Nephron (organoid): ENCODE measurements at regions not wholly inside any gene's neighbourhood (a gene's known extent, or its start where the extent isn't known, plus 50 kb on each side); places are given as distances from the start of the nearest gene placed in this dataset.

ENCODE experiments used
- H3K27ac Mint-ChIP-seq, 3 experiments: 2 replicates each; pipeline ENCODE4 v1.8.0; 2020; ENCODE audit warnings: mixed read lengths in 3 of 3, mild to moderate bottlenecking in 2 of 3, moderate library complexity in 1 of 3
- H3K27me3 Mint-ChIP-seq: 2 replicates; pipeline ENCODE4 v1.8.0; 2021; ENCODE audit warnings: low read depth, mild to moderate bottlenecking, moderate library complexity, mixed read lengths
- H3K36me3 Mint-ChIP-seq: 2 replicates; pipeline ENCODE4 v1.8.0; 2020; ENCODE audit warnings: low read depth, mixed read lengths
- H3K4me1 Mint-ChIP-seq: 2 replicates; pipeline ENCODE4 v1.8.0; 2020; ENCODE audit warnings: mixed read lengths
- H3K4me3 Mint-ChIP-seq, 3 experiments: 2 replicates each; pipeline ENCODE4 v1.8.0; 2020; ENCODE audit warnings: mild to moderate bottlenecking in 3 of 3, mixed read lengths in 3 of 3, moderate library complexity in 2 of 3
- H3K9me3 Mint-ChIP-seq: 2 replicates; pipeline ENCODE4 v1.8.0; 2020; ENCODE audit warnings: mixed read lengths
- TF ChIP-seq, protein P1 (sequence below), 3 experiments: fragments of 200-600 bp; sonication (generic); IDR thresholded peaks; one replicate each; pipeline ENCODE4 v1.5.0; 2021; ENCODE audit warnings: antibody characterized with exemption in 3 of 3; ENCODE audit not compliant: unreplicated experiment in 3 of 3

DNA sequence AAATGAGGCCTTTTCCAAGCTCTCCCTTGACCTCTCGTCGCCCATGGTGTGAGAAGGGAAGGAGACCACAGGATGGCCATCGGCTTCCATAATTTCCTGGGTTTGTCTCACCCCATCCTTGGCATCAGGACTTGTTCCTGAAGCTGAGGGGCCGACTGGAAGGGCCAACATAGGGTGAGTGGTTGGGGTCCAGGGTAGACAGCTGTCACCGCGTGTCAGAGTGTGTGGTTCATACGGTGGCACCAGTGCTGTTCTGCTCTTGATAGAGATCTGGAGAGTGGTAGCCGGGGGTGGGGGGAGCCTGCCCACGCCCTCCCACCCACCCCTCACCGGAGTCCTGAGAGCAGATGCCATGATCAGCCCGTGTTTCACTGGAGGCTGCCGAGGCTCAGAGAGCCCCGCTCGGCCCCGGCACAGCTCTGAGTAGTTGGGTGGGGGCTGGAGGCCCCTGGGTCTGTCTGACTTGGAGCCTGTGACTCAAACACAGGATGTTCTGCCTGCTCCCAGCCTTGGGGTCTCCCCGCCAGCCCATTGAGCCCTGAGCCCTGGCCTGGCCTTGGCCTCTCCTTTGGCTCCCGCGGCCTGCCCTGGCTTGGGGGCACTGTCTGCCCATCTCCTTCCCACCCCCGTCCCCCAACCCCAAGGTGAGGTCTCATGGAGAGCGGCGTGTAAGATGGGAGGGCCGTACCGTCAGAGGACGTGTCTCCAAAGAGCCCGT, 53.1 kb upstream of the IER5L start:
- H3K27ac Mint-ChIP-seq = no peak overlapping the region
- TF ChIP-seq, protein P1, sequence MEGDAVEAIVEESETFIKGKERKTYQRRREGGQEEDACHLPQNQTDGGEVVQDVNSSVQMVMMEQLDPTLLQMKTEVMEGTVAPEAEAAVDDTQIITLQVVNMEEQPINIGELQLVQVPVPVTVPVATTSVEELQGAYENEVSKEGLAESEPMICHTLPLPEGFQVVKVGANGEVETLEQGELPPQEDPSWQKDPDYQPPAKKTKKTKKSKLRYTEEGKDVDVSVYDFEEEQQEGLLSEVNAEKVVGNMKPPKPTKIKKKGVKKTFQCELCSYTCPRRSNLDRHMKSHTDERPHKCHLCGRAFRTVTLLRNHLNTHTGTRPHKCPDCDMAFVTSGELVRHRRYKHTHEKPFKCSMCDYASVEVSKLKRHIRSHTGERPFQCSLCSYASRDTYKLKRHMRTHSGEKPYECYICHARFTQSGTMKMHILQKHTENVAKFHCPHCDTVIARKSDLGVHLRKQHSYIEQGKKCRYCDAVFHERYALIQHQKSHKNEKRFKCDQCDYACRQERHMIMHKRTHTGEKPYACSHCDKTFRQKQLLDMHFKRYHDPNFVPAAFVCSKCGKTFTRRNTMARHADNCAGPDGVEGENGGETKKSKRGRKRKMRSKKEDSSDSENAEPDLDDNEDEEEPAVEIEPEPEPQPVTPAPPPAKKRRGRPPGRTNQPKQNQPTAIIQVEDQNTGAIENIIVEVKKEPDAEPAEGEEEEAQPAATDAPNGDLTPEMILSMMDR (IDR thresholded peaks at IDR 0.05; ENCODE audit: unreplicated experiment in 3 of 3) = no peak
- H3K36me3 Mint-ChIP-seq = no peaks in the 10 kb centered on the region
- peaks cover 3% of the 10 kb centered on the region for H3K9me3 Mint-ChIP-seq
- H3K27me3 Mint-ChIP-seq = peaks cover 6% of the 10 kb centered on the region
- H3K4me1 Mint-ChIP-seq = no peaks in the 10 kb centered on the region
- no peak overlapping the region for H3K4me3 Mint-ChIP-seq

DNA sequence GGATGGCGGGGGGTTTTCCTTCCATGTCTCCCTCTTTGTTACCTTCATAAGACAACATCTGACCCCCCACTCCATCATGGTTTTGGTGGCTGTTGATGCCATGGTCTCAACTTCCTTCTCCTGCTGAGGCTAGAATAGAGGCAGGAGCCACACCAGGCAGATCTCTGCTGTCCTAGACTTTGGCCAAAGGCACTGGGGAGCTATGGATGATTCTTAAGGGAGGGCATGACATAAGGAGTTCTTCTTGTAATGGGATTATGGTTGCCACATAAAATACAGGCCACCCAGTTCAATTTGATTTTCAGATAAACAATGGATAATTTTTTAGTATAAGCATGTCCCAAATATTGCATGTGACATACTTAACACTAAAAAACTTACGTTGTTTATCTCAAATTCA, 52.2 kb upstream of the IER5L start:
- Mint-ChIP-seq H3K9me3 (peaks cover 3% of the 10 kb centered on the region), H3K27me3 (peaks cover 5% of the 10 kb centered on the region), H3K27ac (peak overlapping the region in 1 of 3 experiments; percentile 62), H3K4me3 (no peak overlapping the region), H3K4me1 (peaks cover 7% of the 10 kb centered on the region), H3K36me3 (no peaks in the 10 kb centered on the region)
- TF ChIP-seq, protein P1 (IDR thresholded peaks at IDR 0.05; ENCODE audit: unreplicated experiment in 3 of 3) = no peak
